ENCODE measurements at regions not wholly inside any gene's neighbourhood (a gene's known extent, or its start where the extent isn't known, plus 50 kb on each side); places are given as distances from the start of the nearest gene placed in this dataset.

DNA sequence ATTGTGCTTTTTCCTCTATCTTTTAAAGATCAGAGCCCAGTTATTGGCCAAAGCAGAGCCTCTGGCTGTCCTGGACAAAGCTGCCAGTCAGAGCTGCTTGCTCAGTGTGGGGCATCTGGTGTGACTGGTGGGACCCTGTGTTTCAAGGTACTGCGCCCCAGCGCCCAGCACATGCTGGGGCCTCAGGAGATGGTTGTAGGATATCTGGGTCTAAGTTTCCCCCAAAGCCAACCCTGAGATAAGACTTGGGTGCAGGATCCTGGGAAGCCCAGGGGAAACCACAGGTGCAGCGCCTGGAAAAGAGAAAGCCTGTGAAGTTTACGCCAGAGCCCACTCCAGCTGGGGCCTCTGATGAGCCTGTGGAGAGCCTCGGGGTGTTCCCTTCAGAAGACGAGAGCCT is 117.7 kb downstream of the RPIA start:
- H3K27me3 ChIP-seq (ENCODE audit: insufficient read depth, low read length), result no peaks in the 10 kb centered on the region
- TF ChIP-seq, protein P1, sequence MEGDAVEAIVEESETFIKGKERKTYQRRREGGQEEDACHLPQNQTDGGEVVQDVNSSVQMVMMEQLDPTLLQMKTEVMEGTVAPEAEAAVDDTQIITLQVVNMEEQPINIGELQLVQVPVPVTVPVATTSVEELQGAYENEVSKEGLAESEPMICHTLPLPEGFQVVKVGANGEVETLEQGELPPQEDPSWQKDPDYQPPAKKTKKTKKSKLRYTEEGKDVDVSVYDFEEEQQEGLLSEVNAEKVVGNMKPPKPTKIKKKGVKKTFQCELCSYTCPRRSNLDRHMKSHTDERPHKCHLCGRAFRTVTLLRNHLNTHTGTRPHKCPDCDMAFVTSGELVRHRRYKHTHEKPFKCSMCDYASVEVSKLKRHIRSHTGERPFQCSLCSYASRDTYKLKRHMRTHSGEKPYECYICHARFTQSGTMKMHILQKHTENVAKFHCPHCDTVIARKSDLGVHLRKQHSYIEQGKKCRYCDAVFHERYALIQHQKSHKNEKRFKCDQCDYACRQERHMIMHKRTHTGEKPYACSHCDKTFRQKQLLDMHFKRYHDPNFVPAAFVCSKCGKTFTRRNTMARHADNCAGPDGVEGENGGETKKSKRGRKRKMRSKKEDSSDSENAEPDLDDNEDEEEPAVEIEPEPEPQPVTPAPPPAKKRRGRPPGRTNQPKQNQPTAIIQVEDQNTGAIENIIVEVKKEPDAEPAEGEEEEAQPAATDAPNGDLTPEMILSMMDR (IDR thresholded peaks at IDR 0.05; ENCODE audit: extremely low read depth, low read depth, low read length), result no peak
- H3K36me3 ChIP-seq (ENCODE audit: insufficient read depth, low read length), result no peaks in the 10 kb centered on the region
- H3K4me3 ChIP-seq (ENCODE audit: insufficient read depth, low read length), result no peak overlapping the region
- H3K9me3 ChIP-seq (ENCODE audit: low read depth, low read length), result no peaks in the 10 kb centered on the region
- no peak overlapping the region for H2AFZ ChIP-seq (ENCODE audit: low read length)
- H4K20me1 ChIP-seq (ENCODE audit: insufficient read depth, low read length), result no peaks in the 10 kb centered on the region
- H3K27ac ChIP-seq (ENCODE audit: low read depth, low read length), result no peak overlapping the region
- H3K4me2 ChIP-seq (ENCODE audit: insufficient read depth, low read length), result no peak overlapping the region
- no peak for DNase-seq (ENCODE audit: insufficient read length, low spot score, missing footprints)
- no peaks in the 10 kb centered on the region for H3K79me2 ChIP-seq (ENCODE audit: insufficient read depth, low read length)
- no peaks in the 10 kb centered on the region for H3K4me1 ChIP-seq (ENCODE audit: insufficient read depth, low read length)

DNA sequence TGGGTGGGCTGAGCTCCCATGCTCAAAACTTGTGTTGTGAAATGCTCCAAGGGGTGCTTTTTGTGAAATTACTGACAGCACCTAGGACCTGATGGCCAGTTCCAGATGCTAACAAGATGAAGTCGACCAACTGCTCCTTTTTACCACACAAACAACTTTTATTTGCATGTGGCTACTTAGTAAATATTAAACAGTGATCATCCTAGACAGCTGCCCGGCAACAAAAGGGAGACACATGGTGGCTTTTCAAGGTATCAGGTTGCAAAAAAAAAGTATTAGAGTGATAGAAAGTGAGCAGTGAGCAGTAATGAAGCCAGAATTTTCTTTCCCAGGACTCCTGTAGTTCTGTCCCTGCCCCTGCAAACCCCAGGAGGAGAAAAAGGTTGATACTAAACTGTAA is 118.5 kb downstream of the RPIA start:
- no peaks in the 10 kb centered on the region for H3K9me3 ChIP-seq (ENCODE audit: low read depth, low read length)
- no peaks in the 10 kb centered on the region for H3K79me2 ChIP-seq (ENCODE audit: insufficient read depth, low read length)
- H4K20me1 ChIP-seq (ENCODE audit: insufficient read depth, low read length), result no peaks in the 10 kb centered on the region
- H3K4me3 ChIP-seq (ENCODE audit: insufficient read depth, low read length), result no peak overlapping the region
- H2AFZ ChIP-seq (ENCODE audit: low read length), result no peak overlapping the region
- H3K36me3 ChIP-seq (ENCODE audit: insufficient read depth, low read length), result no peaks in the 10 kb centered on the region
- TF ChIP-seq, protein P1 (IDR thresholded peaks at IDR 0.05; ENCODE audit: extremely low read depth, low read depth, low read length), result no peak
- no peak overlapping the region for H3K4me2 ChIP-seq (ENCODE audit: insufficient read depth, low read length)
- no peak for DNase-seq (ENCODE audit: insufficient read length, low spot score, missing footprints)
- no peaks in the 10 kb centered on the region for H3K4me1 ChIP-seq (ENCODE audit: insufficient read depth, low read length)
- H3K27me3 ChIP-seq (ENCODE audit: insufficient read depth, low read length), result no peaks in the 10 kb centered on the region
- H3K27ac ChIP-seq (ENCODE audit: low read depth, low read length), result no peak overlapping the region

DNA sequence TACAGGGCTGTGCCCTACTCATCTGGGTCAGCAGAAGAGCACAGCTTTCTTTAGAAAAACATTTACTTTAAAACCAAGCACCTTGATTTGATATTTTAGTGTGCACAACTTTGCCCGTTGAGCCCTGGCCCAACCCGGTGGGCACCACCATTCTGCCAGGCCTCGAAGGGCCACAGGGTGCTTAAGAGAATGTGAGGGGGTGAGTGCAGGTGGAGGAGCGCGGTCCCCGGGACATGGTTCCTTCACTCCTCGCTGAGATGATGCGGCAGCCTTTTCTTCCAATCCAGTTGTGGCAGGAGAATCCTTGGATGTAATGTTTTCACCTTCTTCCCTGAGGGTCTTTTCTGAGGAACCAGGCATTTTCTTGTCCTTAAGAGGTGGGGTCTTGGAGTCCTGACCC is 119.0 kb downstream of the RPIA start:
- H4K20me1 ChIP-seq (ENCODE audit: insufficient read depth, low read length), result no peaks in the 10 kb centered on the region
- H3K36me3 ChIP-seq (ENCODE audit: insufficient read depth, low read length), result no peaks in the 10 kb centered on the region
- no peaks in the 10 kb centered on the region for H3K79me2 ChIP-seq (ENCODE audit: insufficient read depth, low read length)
- H2AFZ ChIP-seq (ENCODE audit: low read length), result no peak overlapping the region
- H3K4me3 ChIP-seq (ENCODE audit: insufficient read depth, low read length), result no peak overlapping the region
- TF ChIP-seq, protein P1 (IDR thresholded peaks at IDR 0.05; ENCODE audit: extremely low read depth, low read depth, low read length), result no peak
- H3K4me2 ChIP-seq (ENCODE audit: insufficient read depth, low read length), result no peak overlapping the region
- no peaks in the 10 kb centered on the region for H3K27me3 ChIP-seq (ENCODE audit: insufficient read depth, low read length)
- no peak for DNase-seq (ENCODE audit: insufficient read length, low spot score, missing footprints)
- H3K27ac ChIP-seq (ENCODE audit: low read depth, low read length), result no peak overlapping the region
- no peaks in the 10 kb centered on the region for H3K4me1 ChIP-seq (ENCODE audit: insufficient read depth, low read length)
- H3K9me3 ChIP-seq (ENCODE audit: low read depth, low read length), result no peaks in the 10 kb centered on the region

DNA sequence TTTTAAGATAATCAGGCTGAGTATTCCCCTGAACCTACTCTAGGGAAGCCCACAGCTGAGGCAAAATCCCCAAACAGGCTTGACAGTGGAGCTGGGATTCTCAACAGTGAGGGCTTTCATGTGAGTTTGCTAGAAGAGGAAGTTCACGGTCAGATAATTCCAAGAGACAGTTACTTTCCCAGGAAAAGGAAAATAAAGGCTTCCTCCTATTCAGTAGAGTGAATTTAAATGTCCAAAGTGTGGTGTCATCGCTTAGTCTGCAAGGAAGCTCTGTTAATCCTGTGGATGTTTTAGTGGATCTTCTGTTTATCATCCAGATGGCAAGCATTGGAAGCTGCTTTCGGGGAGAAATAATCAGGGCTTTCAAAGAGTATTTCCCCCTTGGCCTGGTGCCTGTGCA is 119.8 kb downstream of the RPIA start:
- H3K27ac ChIP-seq (ENCODE audit: low read depth, low read length), result no peak overlapping the region
- DNase-seq (ENCODE audit: insufficient read length, low spot score, missing footprints), result no peak
- H3K27me3 ChIP-seq (ENCODE audit: insufficient read depth, low read length), result no peaks in the 10 kb centered on the region
- TF ChIP-seq, protein P1 (IDR thresholded peaks at IDR 0.05; ENCODE audit: extremely low read depth, low read depth, low read length), result no peak
- H3K4me2 ChIP-seq (ENCODE audit: insufficient read depth, low read length), result no peak overlapping the region
- no peaks in the 10 kb centered on the region for H4K20me1 ChIP-seq (ENCODE audit: insufficient read depth, low read length)
- H3K36me3 ChIP-seq (ENCODE audit: insufficient read depth, low read length), result no peaks in the 10 kb centered on the region
- no peak overlapping the region for H3K4me3 ChIP-seq (ENCODE audit: insufficient read depth, low read length)
- H2AFZ ChIP-seq (ENCODE audit: low read length), result no peak overlapping the region
- H3K79me2 ChIP-seq (ENCODE audit: insufficient read depth, low read length), result no peaks in the 10 kb centered on the region
- H3K4me1 ChIP-seq (ENCODE audit: insufficient read depth, low read length), result no peaks in the 10 kb centered on the region
- no peaks in the 10 kb centered on the region for H3K9me3 ChIP-seq (ENCODE audit: low read depth, low read length)
